Choroid plexus epithelial cell (primary cell): ENCODE measurements at regions not wholly inside any gene's neighbourhood (a gene's known extent, or its start where the extent isn't known, plus 50 kb on each side); places are given as distances from the start of the nearest gene placed in this dataset.
"Not testable (repeated sequence)": the region's sequence is repeated elsewhere in the genome, so short reads cannot be mapped to it uniquely, and the experiment has no call there.

Experiments
- DNase-seq: peaks from one replicate; pipeline ENCODE4 v3.0.0-alpha.2; 2010; ENCODE audit warnings: low read depth
- H3K4me3 ChIP-seq: 2 replicates; pipeline ENCODE4 v1.5.1; 2011; ENCODE audit warnings: low read depth, mild to moderate bottlenecking, control low read depth, low read length, moderate library complexity
- TF ChIP-seq, protein P1 (sequence below): conservative IDR thresholded peaks from 2 replicates; pipeline ENCODE4 v1.5.1; 2011; ENCODE audit warnings: low read depth, mild to moderate bottlenecking, control low read depth, inconsistent platforms, low read length, moderate library complexity

DNA sequence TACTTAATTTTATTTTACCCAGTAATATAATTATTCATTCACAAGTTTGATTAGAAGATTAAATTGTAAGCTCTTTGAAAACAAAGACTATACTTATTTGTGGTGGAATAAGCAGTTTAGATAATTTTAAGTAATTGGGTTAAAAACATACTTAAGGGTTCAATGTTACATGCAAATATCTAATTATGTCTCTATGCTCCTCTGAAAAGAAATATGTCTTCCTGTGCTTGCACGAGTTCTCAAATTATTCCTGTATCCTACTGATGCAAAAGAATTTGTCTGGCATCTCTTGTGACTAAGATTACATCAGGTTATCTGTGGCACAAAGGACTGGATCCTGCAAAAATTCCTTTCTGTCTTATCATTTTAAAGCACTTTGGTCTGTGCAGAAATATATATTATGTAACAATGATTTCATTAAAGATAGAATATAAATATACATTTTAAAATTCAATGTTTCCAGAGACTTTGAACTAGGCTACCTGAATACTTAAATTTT lies 416.7 kb downstream of the COL11A1 start:
- no peak overlapping the region for H3K4me3 ChIP-seq
- DNase-seq = no peak
- TF ChIP-seq, protein P1, sequence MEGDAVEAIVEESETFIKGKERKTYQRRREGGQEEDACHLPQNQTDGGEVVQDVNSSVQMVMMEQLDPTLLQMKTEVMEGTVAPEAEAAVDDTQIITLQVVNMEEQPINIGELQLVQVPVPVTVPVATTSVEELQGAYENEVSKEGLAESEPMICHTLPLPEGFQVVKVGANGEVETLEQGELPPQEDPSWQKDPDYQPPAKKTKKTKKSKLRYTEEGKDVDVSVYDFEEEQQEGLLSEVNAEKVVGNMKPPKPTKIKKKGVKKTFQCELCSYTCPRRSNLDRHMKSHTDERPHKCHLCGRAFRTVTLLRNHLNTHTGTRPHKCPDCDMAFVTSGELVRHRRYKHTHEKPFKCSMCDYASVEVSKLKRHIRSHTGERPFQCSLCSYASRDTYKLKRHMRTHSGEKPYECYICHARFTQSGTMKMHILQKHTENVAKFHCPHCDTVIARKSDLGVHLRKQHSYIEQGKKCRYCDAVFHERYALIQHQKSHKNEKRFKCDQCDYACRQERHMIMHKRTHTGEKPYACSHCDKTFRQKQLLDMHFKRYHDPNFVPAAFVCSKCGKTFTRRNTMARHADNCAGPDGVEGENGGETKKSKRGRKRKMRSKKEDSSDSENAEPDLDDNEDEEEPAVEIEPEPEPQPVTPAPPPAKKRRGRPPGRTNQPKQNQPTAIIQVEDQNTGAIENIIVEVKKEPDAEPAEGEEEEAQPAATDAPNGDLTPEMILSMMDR = no peak

DNA sequence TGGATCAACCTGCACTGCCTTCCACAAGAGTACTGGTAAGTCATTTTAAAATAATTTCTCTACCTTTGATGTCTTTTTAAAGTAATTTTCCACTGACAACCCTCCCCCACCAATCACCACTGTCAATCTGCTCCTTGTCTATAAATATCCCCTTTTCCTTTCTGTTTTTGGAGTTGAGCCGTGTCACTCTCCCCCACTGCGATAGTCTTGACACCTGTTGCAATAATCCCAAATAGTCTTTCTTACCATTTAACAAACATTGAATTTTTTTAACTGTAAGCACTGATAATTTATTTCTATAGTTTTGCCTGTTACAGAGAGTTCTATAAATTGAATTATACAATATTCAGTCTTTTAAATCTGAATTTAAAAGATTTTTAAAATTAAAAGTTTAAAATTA lies 420.9 kb downstream of the COL11A1 start:
- DNase-seq = no peak
- H3K4me3 ChIP-seq = no peak overlapping the region
- TF ChIP-seq, protein P1 = no peak

DNA sequence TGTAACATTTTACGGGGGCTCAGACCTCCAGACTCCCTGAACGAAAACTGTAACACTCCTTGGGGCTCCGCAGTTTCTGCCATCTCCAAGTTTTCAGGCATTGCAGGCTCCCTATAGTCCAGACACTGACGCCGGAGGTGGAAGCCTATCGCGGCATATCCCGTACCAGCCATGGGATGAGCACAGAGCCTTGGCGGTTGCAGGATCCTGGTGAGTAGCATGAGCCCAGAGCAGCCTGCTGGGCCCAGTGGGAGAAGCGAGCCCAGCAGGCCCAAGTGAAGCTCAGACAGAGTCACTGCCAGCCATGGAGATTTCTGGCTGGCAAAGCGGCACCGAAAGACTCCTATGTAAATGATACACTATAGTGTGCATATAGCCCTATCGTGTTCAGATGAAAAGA lies 446.8 kb downstream of the COL11A1 start:
- TF ChIP-seq, protein P1 = no peak
- DNase-seq = no peak
- no peak overlapping the region for H3K4me3 ChIP-seq

DNA sequence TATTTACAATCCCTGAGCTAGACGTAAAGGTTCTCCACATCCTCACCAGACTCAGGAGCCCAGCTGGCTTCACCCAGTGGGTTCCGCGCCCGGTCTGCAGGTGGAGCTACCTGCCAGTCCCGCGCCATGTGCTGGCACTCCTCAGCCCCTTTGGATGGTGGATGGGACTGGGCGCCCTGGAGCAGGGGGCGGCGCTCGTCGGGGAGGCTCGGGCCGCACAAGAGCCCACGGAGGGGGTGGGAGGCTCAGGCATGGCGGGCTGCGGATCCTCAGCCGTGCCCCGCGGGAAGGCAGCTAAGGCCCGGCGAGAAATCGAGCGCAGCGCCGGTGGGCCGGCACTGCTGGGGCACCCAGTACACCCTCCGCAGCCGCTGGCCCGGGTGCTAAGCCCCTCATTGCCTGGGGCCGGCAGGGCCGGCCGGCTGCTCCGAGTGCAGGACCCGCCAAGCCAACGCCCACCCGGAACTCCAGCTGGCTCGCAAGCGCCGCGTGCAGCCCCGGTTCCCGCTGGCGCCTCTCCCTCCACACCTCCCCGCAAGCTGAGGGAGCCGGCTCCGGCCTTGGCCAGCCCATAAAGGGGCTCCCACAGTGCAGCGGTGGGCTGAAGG lies 448.3 kb downstream of the COL11A1 start:
- not testable (repeated sequence) for H3K4me3 ChIP-seq, DNase-seq

DNA sequence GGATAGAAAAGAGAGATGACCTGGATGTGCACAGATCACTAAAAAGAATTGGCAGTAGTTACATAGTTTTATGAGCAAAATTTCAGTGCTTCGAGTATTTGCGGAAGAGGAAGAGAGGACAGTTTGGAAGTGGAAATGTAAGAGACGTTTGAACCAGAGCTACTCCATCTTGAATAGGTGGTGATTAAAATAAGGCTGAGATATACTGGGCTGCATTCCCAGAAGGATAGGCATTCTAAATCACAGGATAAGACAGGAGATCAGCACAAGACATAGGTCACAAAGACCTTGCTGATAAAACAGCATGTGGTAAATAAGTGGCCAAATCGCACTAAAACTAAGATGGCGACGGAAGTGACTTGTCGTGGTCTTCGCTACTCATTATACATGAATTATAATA lies 453.3 kb downstream of the COL11A1 start:
- no peak overlapping the region for H3K4me3 ChIP-seq
- no peak for DNase-seq
- TF ChIP-seq, protein P1 = no peak

DNA sequence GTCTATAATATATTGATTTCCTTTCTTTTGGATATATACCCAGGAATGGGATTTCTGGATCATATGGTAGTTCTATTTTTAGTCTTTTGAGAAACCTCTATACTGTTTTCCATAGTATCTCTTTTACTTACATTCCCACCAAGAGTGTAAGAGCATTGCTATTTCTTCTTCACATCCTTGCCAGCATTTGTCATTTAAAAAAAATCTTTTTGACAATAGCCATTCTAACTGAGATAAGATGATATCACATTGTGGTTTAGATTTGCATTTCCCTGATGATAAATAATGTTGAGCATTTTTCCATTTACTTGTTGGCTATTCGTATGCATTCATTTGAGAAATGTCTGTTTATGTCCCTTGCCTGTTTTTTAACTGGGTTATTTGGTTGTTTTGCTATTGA lies 467.4 kb downstream of the COL11A1 start:
- TF ChIP-seq, protein P1 = no peak
- DNase-seq = no peak
- no peak overlapping the region for H3K4me3 ChIP-seq

DNA sequence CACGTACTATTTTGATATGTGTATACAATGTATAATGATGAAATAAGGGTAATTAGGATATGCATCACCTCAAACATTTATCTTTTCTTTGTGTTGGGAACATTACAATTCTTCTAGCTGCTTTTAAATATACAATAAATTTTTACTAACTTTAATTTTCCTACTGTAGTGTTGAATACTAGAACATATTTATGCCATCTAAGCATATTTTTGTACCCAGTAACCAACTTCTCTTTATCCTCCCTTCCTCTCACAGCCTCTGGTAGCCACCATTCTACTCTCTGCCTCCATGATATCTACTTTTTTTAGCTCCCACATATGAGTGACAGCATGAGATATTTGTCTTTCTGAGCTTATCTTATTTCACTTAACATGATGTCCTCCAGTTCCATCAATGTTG lies 468.0 kb downstream of the COL11A1 start:
- TF ChIP-seq, protein P1 = no peak
- no peak for DNase-seq
- H3K4me3 ChIP-seq = no peak overlapping the region
